WTC11 (cell line): ENCODE measurements at regions not wholly inside any gene's neighbourhood (a gene's known extent, or its start where the extent isn't known, plus 50 kb on each side); places are given as distances from the start of the nearest gene placed in this dataset.

Experiments used
- ATAC-seq: fragments of 200-7000 bp; cut with Tn5 transposase; 2 replicates; pipeline ENCODE4 v1.10.0; 2021; ENCODE audit warnings: mild to moderate bottlenecking, moderate library complexity
- CTCF ChIA-PET: fragments of 300-600 bp; sonication (Branson Sonifier 250); formaldehyde crosslinking; loops from one replicate; lab custom pipeline; 2021; ENCODE audit warnings: antibody characterized with exemption; lab: Charles Lee
- POLR2A ChIA-PET: fragments of 350-600 bp; sonication (Branson Sonifier 250); formaldehyde crosslinking; loops from one replicate; lab custom pipeline; 2021; ENCODE audit warnings: antibody characterized with exemption; lab: Charles Lee
- DNase-seq: peaks from one replicate; pipeline ENCODE4 v3.0.0; 2021; ENCODE audit warnings: low spot score
- H3K27ac Mint-ChIP-seq: 2 replicates; pipeline ENCODE4 v1.8.0; 2021; ENCODE audit warnings: mixed read lengths
- H3K27me3 Mint-ChIP-seq: 2 replicates; pipeline ENCODE4 v1.8.0; 2021; ENCODE audit warnings: low read depth, mild to moderate bottlenecking, moderate library complexity, mixed read lengths
- H3K36me3 Mint-ChIP-seq: 2 replicates; pipeline ENCODE4 v1.8.0; 2021; ENCODE audit warnings: mixed read lengths
- H3K4me1 Mint-ChIP-seq: 2 replicates; pipeline ENCODE4 v1.8.0; 2022; ENCODE audit warnings: mixed read lengths
- H3K4me3 Mint-ChIP-seq: 2 replicates; pipeline ENCODE4 v1.8.0; 2021; ENCODE audit warnings: mild to moderate bottlenecking, moderate library complexity, mixed read lengths
- H3K9me3 Mint-ChIP-seq: 2 replicates; pipeline ENCODE4 v1.8.0; 2021; ENCODE audit warnings: mixed read lengths
- CREM ChIP-seq: sonication (generic); formaldehyde crosslinking; IDR thresholded peaks from 2 replicates; pipeline ENCODE4 v1.8.1; 2022; ENCODE audit warnings: mild to moderate bottlenecking, missing genetic modification reagents, moderate library complexity
- ELF4 ChIP-seq: sonication (generic); formaldehyde crosslinking; IDR thresholded peaks from 2 replicates; pipeline ENCODE4 v1.8.1; 2022; ENCODE audit warnings: low read depth, mild to moderate bottlenecking, moderate library complexity, missing genetic modification reagents
- ETV6 ChIP-seq: sonication (generic); formaldehyde crosslinking; IDR thresholded peaks from 2 replicates; pipeline ENCODE4 v1.8.1; 2022; ENCODE audit warnings: mild to moderate bottlenecking, missing genetic modification reagents
- GABPB1 ChIP-seq: sonication (generic); formaldehyde crosslinking; IDR thresholded peaks from 2 replicates; pipeline ENCODE4 v1.8.1; 2023; ENCODE audit warnings: mild to moderate bottlenecking, missing genetic modification reagents
- HMGA2 ChIP-seq: fragments of 250-450 bp; sonication (Bioruptor Pico); IDR thresholded peaks from 2 replicates; pipeline ENCODE4 v1.4.0; 2021; ENCODE audit warnings: mild to moderate bottlenecking, moderate library complexity
- KAT7 ChIP-seq: sonication (generic); formaldehyde crosslinking; IDR thresholded peaks from 2 replicates; pipeline ENCODE4 v1.8.1; 2023; ENCODE audit warnings: missing genetic modification reagents, mild to moderate bottlenecking, borderline replicate concordance
- NFE2L1 ChIP-seq: sonication (generic); formaldehyde crosslinking; IDR thresholded peaks from 2 replicates; pipeline ENCODE4 v1.8.1; 2023; ENCODE audit warnings: missing genetic modification reagents
- SMAD4 ChIP-seq: sonication (generic); formaldehyde crosslinking; IDR thresholded peaks from 2 replicates; pipeline ENCODE4 v1.8.0; 2022; ENCODE audit warnings: mild to moderate bottlenecking, missing genetic modification reagents
- ZNF317 ChIP-seq: sonication (generic); formaldehyde crosslinking; IDR thresholded peaks from 2 replicates; pipeline ENCODE4 v1.8.1; 2023; ENCODE audit warnings: low read depth, mild to moderate bottlenecking, moderate library complexity, missing genetic modification reagents, borderline replicate concordance
- ZNF396 ChIP-seq: fragments of 250-450 bp; sonication (Bioruptor Pico); IDR thresholded peaks from 2 replicates; pipeline ENCODE4 v1.8.0; 2021; ENCODE audit warnings: mild to moderate bottlenecking, moderate library complexity, borderline replicate concordance
- TF ChIP-seq, protein P1 (sequence below): sonication (generic); formaldehyde crosslinking; conservative IDR thresholded peaks from 2 replicates; pipeline ENCODE4 v1.8.1; 2023; ENCODE audit warnings: mild to moderate bottlenecking, low read depth, missing genetic modification reagents, moderate library complexity
- TF ChIP-seq, protein P2 (sequence below): sonication (generic); formaldehyde crosslinking; IDR thresholded peaks from 2 replicates; pipeline ENCODE4 v1.8.1; 2022; ENCODE audit warnings: missing genetic modification reagents, borderline replicate concordance
- TF ChIP-seq, protein P3 (sequence below): fragments of 250-450 bp; sonication (Bioruptor Pico); conservative IDR thresholded peaks from 2 replicates; pipeline ENCODE4 v1.9.0; 2021; ENCODE audit warnings: mild to moderate bottlenecking
- TF ChIP-seq, protein P4 (sequence below): sonication (generic); formaldehyde crosslinking; IDR thresholded peaks from 2 replicates; pipeline ENCODE4 v1.8.1; 2022; ENCODE audit warnings: low read depth, mild to moderate bottlenecking, moderate library complexity, missing genetic modification reagents, borderline replicate concordance
- TF ChIP-seq, protein P5 (sequence below): sonication (generic); formaldehyde crosslinking; IDR thresholded peaks from 2 replicates; pipeline ENCODE4 v1.8.1; 2022; ENCODE audit warnings: mild to moderate bottlenecking, moderate library complexity, missing genetic modification reagents
- TF ChIP-seq, protein P6 (sequence below): sonication (generic); formaldehyde crosslinking; IDR thresholded peaks from 2 replicates; pipeline ENCODE4 v1.8.1; 2023; ENCODE audit warnings: mild to moderate bottlenecking, missing genetic modification reagents, borderline replicate concordance
- TF ChIP-seq, protein P7 (sequence below): sonication (generic); formaldehyde crosslinking; IDR thresholded peaks from 2 replicates; pipeline ENCODE4 v1.8.0; 2023; ENCODE audit warnings: missing genetic modification reagents, mild to moderate bottlenecking, borderline replicate concordance

DNA sequence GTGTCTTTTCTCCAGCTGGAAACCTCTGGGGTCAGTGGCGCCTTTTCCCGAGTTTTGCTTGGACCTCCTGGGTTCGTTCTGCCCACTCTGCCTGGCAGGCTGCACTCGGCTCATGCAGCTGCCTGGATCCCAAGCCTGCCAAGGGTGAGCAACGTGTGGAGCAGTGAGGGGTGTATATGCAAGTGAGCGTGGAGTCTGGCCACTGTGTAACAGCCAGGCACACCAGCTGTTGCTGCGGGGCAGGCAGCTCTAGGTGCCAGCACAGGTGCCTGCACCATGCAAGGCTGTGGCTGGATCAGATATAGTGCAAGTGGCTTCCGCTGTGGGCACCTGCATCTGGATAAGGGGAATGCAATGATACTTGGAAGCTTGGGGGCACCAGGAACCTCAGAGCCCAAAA, 699.4 kb downstream of the SLITRK1 start:
- ChIA-PET POLR2A (no interaction called here), CTCF (no interaction called here)
- Mint-ChIP-seq H3K27ac (no peak overlapping the region), H3K36me3 (peaks cover 14% of the 10 kb centered on the region), H3K4me1 (no peaks in the 10 kb centered on the region), H3K9me3 (peaks cover 14% of the 10 kb centered on the region), H3K27me3 (no peaks in the 10 kb centered on the region), H3K4me3 (no peak overlapping the region)
- ATAC-seq (no peak), DNase-seq (no peak)
- no peak for TF ChIP-seq GABPB1 (CRISPR knock-in tag)
- no peak for TF ChIP-seq ZNF317 (CRISPR knock-in tag)
- TF ChIP-seq CREM (CRISPR knock-in tag), result no peak
- TF ChIP-seq, protein P1, sequence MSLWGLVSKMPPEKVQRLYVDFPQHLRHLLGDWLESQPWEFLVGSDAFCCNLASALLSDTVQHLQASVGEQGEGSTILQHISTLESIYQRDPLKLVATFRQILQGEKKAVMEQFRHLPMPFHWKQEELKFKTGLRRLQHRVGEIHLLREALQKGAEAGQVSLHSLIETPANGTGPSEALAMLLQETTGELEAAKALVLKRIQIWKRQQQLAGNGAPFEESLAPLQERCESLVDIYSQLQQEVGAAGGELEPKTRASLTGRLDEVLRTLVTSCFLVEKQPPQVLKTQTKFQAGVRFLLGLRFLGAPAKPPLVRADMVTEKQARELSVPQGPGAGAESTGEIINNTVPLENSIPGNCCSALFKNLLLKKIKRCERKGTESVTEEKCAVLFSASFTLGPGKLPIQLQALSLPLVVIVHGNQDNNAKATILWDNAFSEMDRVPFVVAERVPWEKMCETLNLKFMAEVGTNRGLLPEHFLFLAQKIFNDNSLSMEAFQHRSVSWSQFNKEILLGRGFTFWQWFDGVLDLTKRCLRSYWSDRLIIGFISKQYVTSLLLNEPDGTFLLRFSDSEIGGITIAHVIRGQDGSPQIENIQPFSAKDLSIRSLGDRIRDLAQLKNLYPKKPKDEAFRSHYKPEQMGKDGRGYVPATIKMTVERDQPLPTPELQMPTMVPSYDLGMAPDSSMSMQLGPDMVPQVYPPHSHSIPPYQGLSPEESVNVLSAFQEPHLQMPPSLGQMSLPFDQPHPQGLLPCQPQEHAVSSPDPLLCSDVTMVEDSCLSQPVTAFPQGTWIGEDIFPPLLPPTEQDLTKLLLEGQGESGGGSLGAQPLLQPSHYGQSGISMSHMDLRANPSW (CRISPR knock-in tag), result no peak
- no peak for TF ChIP-seq HMGA2 (CRISPR knock-in tag)
- TF ChIP-seq, protein P2, sequence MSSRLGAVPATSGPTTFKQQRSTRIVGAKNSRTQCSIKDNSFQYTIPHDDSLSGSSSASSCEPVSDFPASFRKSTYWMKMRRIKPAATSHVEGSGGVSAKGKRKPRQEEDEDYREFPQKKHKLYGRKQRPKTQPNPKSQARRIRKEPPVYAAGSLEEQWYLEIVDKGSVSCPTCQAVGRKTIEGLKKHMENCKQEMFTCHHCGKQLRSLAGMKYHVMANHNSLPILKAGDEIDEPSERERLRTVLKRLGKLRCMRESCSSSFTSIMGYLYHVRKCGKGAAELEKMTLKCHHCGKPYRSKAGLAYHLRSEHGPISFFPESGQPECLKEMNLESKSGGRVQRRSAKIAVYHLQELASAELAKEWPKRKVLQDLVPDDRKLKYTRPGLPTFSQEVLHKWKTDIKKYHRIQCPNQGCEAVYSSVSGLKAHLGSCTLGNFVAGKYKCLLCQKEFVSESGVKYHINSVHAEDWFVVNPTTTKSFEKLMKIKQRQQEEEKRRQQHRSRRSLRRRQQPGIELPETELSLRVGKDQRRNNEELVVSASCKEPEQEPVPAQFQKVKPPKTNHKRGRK (CRISPR knock-in tag), result no peak
- TF ChIP-seq SMAD4, result no peak
- no peak for TF ChIP-seq NFE2L1 (CRISPR knock-in tag)
- TF ChIP-seq ELF4 (CRISPR knock-in tag), result no peak
- no peak for TF ChIP-seq ZNF396
- TF ChIP-seq, protein P3, sequence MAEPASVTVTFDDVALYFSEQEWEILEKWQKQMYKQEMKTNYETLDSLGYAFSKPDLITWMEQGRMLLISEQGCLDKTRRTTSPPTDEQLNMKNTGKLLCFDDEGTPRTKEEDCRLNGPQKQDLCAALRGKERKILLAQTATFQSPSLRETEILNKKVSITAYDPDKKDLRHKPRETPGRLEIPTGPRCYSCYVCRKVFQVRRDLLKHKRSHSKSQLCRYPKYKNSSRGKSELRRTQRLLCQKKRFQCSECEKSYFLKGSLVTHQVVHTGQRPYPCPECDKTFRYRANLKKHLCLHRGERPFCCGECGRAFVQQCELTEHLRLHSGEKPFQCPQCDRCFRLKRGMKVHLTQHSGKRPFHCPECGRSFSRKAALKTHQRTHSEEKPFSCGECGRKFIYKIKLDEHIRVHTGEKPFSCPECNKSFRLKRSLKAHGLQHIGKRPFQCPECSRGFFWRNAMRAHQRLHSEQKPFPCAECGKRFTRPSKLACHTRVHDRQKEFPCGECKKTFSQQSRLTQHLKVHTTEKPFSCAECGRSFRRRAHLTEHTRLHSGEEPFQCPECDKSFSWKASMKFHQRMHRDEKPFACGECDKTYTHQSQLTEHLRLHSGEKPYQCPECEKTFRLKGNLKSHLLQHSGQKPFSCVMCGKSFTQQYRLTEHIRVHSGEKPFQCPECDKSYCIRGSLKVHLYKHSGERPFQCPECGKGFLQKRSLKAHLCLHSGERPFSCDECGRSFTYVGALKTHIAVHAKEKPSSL (CRISPR knock-in tag), result no peak
- TF ChIP-seq, protein P4, sequence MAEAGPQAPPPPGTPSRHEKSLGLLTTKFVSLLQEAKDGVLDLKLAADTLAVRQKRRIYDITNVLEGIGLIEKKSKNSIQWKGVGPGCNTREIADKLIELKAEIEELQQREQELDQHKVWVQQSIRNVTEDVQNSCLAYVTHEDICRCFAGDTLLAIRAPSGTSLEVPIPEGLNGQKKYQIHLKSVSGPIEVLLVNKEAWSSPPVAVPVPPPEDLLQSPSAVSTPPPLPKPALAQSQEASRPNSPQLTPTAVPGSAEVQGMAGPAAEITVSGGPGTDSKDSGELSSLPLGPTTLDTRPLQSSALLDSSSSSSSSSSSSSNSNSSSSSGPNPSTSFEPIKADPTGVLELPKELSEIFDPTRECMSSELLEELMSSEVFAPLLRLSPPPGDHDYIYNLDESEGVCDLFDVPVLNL (CRISPR knock-in tag), result no peak
- TF ChIP-seq, protein P5, sequence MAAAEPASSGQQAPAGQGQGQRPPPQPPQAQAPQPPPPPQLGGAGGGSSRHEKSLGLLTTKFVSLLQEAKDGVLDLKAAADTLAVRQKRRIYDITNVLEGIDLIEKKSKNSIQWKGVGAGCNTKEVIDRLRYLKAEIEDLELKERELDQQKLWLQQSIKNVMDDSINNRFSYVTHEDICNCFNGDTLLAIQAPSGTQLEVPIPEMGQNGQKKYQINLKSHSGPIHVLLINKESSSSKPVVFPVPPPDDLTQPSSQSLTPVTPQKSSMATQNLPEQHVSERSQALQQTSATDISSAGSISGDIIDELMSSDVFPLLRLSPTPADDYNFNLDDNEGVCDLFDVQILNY, result no peak
- TF ChIP-seq KAT7 (CRISPR knock-in tag), result no peak
- TF ChIP-seq, protein P6, sequence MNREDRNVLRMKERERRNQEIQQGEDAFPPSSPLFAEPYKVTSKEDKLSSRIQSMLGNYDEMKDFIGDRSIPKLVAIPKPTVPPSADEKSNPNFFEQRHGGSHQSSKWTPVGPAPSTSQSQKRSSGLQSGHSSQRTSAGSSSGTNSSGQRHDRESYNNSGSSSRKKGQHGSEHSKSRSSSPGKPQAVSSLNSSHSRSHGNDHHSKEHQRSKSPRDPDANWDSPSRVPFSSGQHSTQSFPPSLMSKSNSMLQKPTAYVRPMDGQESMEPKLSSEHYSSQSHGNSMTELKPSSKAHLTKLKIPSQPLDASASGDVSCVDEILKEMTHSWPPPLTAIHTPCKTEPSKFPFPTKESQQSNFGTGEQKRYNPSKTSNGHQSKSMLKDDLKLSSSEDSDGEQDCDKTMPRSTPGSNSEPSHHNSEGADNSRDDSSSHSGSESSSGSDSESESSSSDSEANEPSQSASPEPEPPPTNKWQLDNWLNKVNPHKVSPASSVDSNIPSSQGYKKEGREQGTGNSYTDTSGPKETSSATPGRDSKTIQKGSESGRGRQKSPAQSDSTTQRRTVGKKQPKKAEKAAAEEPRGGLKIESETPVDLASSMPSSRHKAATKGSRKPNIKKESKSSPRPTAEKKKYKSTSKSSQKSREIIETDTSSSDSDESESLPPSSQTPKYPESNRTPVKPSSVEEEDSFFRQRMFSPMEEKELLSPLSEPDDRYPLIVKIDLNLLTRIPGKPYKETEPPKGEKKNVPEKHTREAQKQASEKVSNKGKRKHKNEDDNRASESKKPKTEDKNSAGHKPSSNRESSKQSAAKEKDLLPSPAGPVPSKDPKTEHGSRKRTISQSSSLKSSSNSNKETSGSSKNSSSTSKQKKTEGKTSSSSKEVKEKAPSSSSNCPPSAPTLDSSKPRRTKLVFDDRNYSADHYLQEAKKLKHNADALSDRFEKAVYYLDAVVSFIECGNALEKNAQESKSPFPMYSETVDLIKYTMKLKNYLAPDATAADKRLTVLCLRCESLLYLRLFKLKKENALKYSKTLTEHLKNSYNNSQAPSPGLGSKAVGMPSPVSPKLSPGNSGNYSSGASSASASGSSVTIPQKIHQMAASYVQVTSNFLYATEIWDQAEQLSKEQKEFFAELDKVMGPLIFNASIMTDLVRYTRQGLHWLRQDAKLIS (CRISPR knock-in tag), result no peak
- TF ChIP-seq, protein P7, sequence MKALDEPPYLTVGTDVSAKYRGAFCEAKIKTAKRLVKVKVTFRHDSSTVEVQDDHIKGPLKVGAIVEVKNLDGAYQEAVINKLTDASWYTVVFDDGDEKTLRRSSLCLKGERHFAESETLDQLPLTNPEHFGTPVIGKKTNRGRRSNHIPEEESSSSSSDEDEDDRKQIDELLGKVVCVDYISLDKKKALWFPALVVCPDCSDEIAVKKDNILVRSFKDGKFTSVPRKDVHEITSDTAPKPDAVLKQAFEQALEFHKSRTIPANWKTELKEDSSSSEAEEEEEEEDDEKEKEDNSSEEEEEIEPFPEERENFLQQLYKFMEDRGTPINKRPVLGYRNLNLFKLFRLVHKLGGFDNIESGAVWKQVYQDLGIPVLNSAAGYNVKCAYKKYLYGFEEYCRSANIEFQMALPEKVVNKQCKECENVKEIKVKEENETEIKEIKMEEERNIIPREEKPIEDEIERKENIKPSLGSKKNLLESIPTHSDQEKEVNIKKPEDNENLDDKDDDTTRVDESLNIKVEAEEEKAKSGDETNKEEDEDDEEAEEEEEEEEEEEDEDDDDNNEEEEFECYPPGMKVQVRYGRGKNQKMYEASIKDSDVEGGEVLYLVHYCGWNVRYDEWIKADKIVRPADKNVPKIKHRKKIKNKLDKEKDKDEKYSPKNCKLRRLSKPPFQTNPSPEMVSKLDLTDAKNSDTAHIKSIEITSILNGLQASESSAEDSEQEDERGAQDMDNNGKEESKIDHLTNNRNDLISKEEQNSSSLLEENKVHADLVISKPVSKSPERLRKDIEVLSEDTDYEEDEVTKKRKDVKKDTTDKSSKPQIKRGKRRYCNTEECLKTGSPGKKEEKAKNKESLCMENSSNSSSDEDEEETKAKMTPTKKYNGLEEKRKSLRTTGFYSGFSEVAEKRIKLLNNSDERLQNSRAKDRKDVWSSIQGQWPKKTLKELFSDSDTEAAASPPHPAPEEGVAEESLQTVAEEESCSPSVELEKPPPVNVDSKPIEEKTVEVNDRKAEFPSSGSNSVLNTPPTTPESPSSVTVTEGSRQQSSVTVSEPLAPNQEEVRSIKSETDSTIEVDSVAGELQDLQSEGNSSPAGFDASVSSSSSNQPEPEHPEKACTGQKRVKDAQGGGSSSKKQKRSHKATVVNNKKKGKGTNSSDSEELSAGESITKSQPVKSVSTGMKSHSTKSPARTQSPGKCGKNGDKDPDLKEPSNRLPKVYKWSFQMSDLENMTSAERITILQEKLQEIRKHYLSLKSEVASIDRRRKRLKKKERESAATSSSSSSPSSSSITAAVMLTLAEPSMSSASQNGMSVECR (CRISPR knock-in tag), result no peak
- no peak for TF ChIP-seq ETV6 (CRISPR knock-in tag)
